ENCODE measurements at regions not wholly inside any gene's neighbourhood (a gene's known extent, or its start where the extent isn't known, plus 50 kb on each side); places are given as distances from the start of the nearest gene placed in this dataset.

DNA sequence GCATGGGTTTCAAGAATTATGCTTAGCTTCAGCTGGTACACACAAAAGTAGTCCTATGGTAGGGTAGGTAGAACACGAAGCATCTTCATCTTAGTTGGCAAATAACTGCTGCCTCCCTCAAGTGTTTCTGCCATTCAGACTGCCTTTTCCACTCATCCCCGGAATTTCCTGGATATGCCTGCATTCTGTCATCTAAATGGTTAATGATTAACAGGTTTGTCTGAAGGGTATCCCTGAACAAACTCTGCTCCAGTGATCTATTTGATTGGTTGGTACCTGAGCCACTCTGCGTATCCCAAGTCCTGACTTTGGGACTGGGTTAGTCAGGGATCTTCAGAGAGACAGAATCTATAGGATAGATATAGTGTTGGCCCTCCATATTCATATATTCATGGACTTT lies 272.3 kb upstream of the RAG2 start:
- in situ Hi-C loops (cut with MboI; ENCODE audit: low pct_unique_long_range_greater_than_20kb, low sequenced_read_pairs, unreplicated experiment), result no loop called here
- TF ChIP-seq, protein P1, sequence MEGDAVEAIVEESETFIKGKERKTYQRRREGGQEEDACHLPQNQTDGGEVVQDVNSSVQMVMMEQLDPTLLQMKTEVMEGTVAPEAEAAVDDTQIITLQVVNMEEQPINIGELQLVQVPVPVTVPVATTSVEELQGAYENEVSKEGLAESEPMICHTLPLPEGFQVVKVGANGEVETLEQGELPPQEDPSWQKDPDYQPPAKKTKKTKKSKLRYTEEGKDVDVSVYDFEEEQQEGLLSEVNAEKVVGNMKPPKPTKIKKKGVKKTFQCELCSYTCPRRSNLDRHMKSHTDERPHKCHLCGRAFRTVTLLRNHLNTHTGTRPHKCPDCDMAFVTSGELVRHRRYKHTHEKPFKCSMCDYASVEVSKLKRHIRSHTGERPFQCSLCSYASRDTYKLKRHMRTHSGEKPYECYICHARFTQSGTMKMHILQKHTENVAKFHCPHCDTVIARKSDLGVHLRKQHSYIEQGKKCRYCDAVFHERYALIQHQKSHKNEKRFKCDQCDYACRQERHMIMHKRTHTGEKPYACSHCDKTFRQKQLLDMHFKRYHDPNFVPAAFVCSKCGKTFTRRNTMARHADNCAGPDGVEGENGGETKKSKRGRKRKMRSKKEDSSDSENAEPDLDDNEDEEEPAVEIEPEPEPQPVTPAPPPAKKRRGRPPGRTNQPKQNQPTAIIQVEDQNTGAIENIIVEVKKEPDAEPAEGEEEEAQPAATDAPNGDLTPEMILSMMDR (IDR thresholded peaks at IDR 0.05; ENCODE audit: extremely low read depth, insufficient read depth, missing control alignments), result no peak

DNA sequence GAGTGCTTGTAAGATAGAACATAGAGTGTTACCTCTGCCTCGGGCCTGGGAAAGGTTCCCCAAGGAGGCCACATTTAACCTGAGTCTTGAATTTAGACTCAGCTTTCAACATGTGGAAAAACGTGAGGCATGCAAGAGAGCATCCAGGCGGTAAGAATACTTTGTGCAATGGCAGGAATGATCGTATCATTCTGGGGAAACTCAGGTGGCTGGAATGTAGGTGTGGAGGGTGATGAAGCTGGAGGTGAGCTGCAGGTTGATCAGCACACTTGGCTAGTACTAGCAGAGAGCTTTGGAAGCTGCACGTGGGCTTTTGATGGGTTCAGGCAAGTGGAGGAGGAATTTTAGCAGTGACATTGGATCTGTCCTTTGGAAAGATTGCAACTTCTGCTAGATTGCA lies 270.3 kb upstream of the RAG2 start:
- no peak for DNase-seq (ENCODE audit: low spot score)
- in situ Hi-C loops (cut with MboI; ENCODE audit: low pct_unique_long_range_greater_than_20kb, low sequenced_read_pairs, unreplicated experiment), result no loop called here
- TF ChIP-seq, protein P1 (IDR thresholded peaks at IDR 0.05; ENCODE audit: extremely low read depth, insufficient read depth, missing control alignments), result no peak

More for the DNA sequence above, 272.3 kb upstream of the RAG2 start:
- no peak for DNase-seq (ENCODE audit: low spot score)

DNA sequence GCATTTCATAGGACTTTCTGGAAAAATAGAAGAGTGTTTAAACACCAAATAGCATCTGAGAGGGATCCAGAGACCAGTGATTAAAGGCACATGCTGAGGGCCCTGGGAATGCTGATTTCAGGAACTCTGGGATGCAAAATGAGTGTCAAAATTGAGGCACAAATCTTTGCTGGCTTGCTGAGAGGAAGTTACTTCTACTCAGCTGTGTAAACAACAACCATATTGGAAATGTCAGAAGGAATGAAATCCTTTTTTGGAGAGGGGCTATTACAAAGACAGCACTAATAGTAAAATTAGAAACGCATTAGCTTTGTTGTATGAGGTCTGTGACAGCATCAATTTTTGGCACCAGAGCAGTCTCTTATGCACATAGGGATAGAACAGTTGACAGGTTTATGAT lies 267.8 kb upstream of the RAG2 start:
- no peak for DNase-seq (ENCODE audit: low spot score)
- TF ChIP-seq, protein P1 (IDR thresholded peaks at IDR 0.05; ENCODE audit: extremely low read depth, insufficient read depth, missing control alignments), result no peak
- in situ Hi-C loops (cut with MboI; ENCODE audit: low pct_unique_long_range_greater_than_20kb, low sequenced_read_pairs, unreplicated experiment), result no loop called here

DNA sequence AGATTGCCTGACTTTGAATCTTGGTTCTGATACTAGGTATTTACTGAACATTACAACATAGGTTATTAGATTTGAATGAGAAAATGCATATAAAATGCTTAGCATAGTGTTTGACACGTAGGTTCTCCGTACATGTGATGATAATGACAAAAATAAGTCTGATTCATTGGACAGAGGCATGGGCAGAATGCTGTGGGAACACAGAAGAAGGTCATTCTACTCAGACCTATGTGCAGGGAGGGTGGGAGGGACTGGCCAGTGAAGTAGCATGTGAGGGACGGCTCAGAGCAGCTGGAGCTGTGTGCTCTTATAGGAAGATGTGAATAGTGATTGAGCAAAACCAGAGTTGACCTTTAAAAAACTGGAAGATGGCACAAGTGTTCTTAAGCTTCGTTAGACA lies 256.8 kb upstream of the RAG2 start:
- in situ Hi-C loops (cut with MboI; ENCODE audit: low pct_unique_long_range_greater_than_20kb, low sequenced_read_pairs, unreplicated experiment), result no loop called here
- no peak for DNase-seq (ENCODE audit: low spot score)
- TF ChIP-seq, protein P1 (IDR thresholded peaks at IDR 0.05; ENCODE audit: extremely low read depth, insufficient read depth, missing control alignments), result no peak

DNA sequence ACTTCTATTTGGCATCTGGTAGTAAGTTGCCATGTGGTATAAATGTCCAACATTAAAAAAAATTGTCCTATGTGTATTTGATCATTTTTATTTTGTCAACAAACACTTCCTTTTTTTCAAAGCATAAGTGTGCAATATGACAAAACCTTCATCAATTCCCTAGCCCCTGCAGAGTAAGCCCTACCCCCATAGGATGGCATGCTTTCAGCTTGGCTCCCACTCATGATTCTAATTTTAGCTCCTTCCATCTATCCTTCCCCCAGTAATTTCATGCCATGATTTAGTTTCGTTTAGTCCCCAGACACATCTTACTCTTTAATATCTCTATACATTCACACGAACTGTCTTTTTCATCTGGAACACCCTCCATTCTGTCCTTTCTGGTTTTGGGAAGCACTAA lies 250.6 kb upstream of the RAG2 start:
- DNase-seq (ENCODE audit: low spot score), result no peak
- in situ Hi-C loops (cut with MboI; ENCODE audit: low pct_unique_long_range_greater_than_20kb, low sequenced_read_pairs, unreplicated experiment), result no loop called here
- TF ChIP-seq, protein P1 (IDR thresholded peaks at IDR 0.05; ENCODE audit: extremely low read depth, insufficient read depth, missing control alignments), result no peak

DNA sequence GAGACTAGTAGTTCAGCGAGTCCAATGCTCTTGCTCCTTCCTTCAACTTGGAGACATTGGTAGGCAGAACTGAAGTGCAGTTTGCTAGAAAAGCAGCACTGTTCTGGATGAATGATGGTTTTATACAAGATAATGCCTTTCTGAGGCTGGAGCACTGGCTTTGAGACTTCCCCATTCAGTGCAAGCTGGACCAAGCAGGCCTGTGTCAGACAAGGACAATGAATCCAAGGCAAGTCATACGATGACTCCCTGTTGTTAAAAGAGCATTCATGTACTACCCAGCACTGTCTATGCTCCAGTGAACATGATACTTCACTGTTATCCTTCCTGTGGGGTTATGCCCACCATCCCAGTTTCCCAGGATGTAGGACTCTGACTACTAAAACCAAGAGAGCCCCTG lies 242.3 kb upstream of the RAG2 start:
- in situ Hi-C loops (cut with MboI; ENCODE audit: low pct_unique_long_range_greater_than_20kb, low sequenced_read_pairs, unreplicated experiment), result no loop called here
- TF ChIP-seq, protein P1 (IDR thresholded peaks at IDR 0.05; ENCODE audit: extremely low read depth, insufficient read depth, missing control alignments), result no peak
- DNase-seq (ENCODE audit: low spot score), result no peak
